Glutamatergic neuron (in vitro differentiated cells): ENCODE measurements at regions not wholly inside any gene's neighbourhood (a gene's known extent, or its start where the extent isn't known, plus 50 kb on each side); places are given as distances from the start of the nearest gene placed in this dataset.

Experiments
- DNase-seq: peaks from one replicate; pipeline ENCODE4 v3.0.0; 2022
- H3K27ac Mint-ChIP-seq: one replicate; pipeline ENCODE4 v1.8.0; 2020; ENCODE audit warnings: mild to moderate bottlenecking, mixed read lengths, inconsistent platforms; ENCODE audit not compliant: unreplicated experiment
- H3K27me3 Mint-ChIP-seq: one replicate; pipeline ENCODE4 v1.8.0; 2020; ENCODE audit warnings: mild to moderate bottlenecking, moderate library complexity, mixed read lengths, inconsistent platforms; ENCODE audit not compliant: unreplicated experiment
- H3K36me3 Mint-ChIP-seq: one replicate; pipeline ENCODE4 v1.8.0; 2020; ENCODE audit warnings: mild to moderate bottlenecking, mixed read lengths, inconsistent platforms; ENCODE audit not compliant: unreplicated experiment
- H3K4me1 Mint-ChIP-seq: one replicate; pipeline ENCODE4 v1.8.0; 2020; ENCODE audit warnings: mild to moderate bottlenecking, low read depth, mixed read lengths, inconsistent platforms; ENCODE audit not compliant: unreplicated experiment
- H3K4me3 Mint-ChIP-seq: one replicate; pipeline ENCODE4 v1.8.0; 2020; ENCODE audit warnings: mild to moderate bottlenecking, mixed read lengths, inconsistent platforms; ENCODE audit not compliant: unreplicated experiment
- H3K9me3 Mint-ChIP-seq: one replicate; pipeline ENCODE4 v1.8.0; 2020; ENCODE audit warnings: mild to moderate bottlenecking, moderate library complexity, mixed read lengths, inconsistent platforms; ENCODE audit not compliant: unreplicated experiment
- CTCF ChIP-seq: fragments of 200-600 bp; sonication (generic); IDR thresholded peaks from one replicate; pipeline ENCODE4 v1.5.0; 2021; ENCODE audit not compliant: partially characterized antibody, unreplicated experiment

DNA sequence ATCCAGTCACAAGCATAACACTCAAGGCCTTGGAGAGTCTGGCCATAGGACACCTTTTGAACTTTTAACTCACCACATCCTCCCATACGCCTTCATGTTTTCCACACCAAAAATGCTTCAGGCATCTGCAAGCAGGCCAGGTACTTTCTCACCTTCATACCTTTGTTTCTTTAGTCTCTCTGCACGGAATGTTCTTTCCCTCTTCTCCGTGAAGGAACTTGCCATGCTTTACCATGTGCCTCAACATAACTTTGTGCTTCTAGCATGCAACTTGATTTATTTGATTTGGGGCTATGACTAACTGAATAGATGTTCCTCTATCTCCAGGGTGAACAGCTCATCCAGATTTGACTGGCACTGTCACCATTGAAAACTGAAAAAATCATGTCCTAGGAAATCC lies 141.7 kb upstream of the ACVR2A start:
- Mint-ChIP-seq H3K9me3 (no peaks in the 10 kb centered on the region), H3K27ac (no peak overlapping the region), H3K4me1 (no peaks in the 10 kb centered on the region), H3K4me3 (no peak overlapping the region), H3K27me3 (no peaks in the 10 kb centered on the region), H3K36me3 (peaks cover 7% of the 10 kb centered on the region)
- TF ChIP-seq CTCF = no peak
- DNase-seq = no peak

DNA sequence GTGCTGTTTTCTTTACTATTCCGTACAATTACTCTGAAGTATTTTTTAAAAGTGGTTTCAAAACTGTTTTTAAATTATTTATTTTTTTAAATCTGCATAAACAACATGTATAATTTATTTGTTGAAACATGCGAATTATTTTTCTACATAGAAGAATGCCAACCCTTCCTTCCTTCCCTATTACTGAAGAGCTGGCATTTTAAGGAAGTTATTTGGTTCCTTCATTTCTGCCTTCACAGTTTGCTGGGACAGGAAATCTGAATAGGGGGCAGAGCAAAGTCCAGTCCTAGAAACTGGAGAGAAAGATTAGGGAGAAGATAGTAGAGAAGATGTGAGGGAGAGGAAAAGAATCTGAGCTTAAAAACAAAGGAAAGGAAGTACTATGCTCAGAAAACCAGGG lies 146.7 kb upstream of the ACVR2A start:
- Mint-ChIP-seq H3K9me3 (no peaks in the 10 kb centered on the region), H3K4me3 (no peak overlapping the region), H3K27ac (no peak overlapping the region), H3K27me3 (no peaks in the 10 kb centered on the region), H3K4me1 (no peaks in the 10 kb centered on the region), H3K36me3 (no peaks in the 10 kb centered on the region)
- TF ChIP-seq CTCF = no peak
- DNase-seq = no peak

GRCh38 chr2:147696426-147696825 lies 148.4 kb upstream of the ACVR2A start:
- Mint-ChIP-seq H3K9me3 (no peaks in the 10 kb centered on the region), H3K4me3 (no peak overlapping the region), H3K27ac (no peak overlapping the region), H3K4me1 (no peaks in the 10 kb centered on the region), H3K27me3 (no peaks in the 10 kb centered on the region), H3K36me3 (no peaks in the 10 kb centered on the region)
- TF ChIP-seq CTCF = no peak
- DNase-seq = no peak

GRCh38 chr2:147689220-147689909 lies 155.5 kb upstream of the ACVR2A start:
- Mint-ChIP-seq H3K27ac (no peak overlapping the region), H3K9me3 (peaks cover 2% of the 10 kb centered on the region), H3K4me3 (no peak overlapping the region), H3K4me1 (no peaks in the 10 kb centered on the region), H3K27me3 (peaks cover 3% of the 10 kb centered on the region), H3K36me3 (peaks cover 5% of the 10 kb centered on the region)
- no peak for TF ChIP-seq CTCF
- DNase-seq = no peak

- H3K27ac Mint-ChIP-seq = no peak overlapping the region
- H3K9me3 Mint-ChIP-seq = peaks cover 2% of the 10 kb centered on the region
- H3K4me1 Mint-ChIP-seq = no peaks in the 10 kb centered on the region
- peaks cover 3% of the 10 kb centered on the region for H3K27me3 Mint-ChIP-seq
- no peak for TF ChIP-seq CTCF
- H3K36me3 Mint-ChIP-seq = peaks cover 5% of the 10 kb centered on the region
- DNase-seq = no peak
- H3K4me3 Mint-ChIP-seq = no peak overlapping the region
Measured at GRCh38 chr2:147688242-147688641, 156.6 kb upstream of the ACVR2A start.
